Neural crest cell (in vitro differentiated cells): ENCODE measurements at regions not wholly inside any gene's neighbourhood (a gene's known extent, or its start where the extent isn't known, plus 50 kb on each side); places are given as distances from the start of the nearest gene placed in this dataset.
"Not testable (repeated sequence)": the region's sequence is repeated elsewhere in the genome, so short reads cannot be mapped to it uniquely, and the experiment has no call there.

ENCODE experiments used
- DNase-seq: peaks from one replicate; pipeline ENCODE4 v3.0.0; 2021; ENCODE audit warnings: low read depth, mixed read lengths, low spot score
- H3K27ac Mint-ChIP-seq: one replicate; pipeline ENCODE4 v1.8.0; 2021; ENCODE audit warnings: mild to moderate bottlenecking, mixed read lengths; ENCODE audit not compliant: unreplicated experiment
- H3K27me3 Mint-ChIP-seq: 2 replicates; pipeline ENCODE4 v1.8.0; 2021; ENCODE audit warnings: low read depth, mild to moderate bottlenecking, mixed read lengths
- H3K36me3 Mint-ChIP-seq: 2 replicates; pipeline ENCODE4 v1.8.0; 2021; ENCODE audit warnings: low read depth, mild to moderate bottlenecking, mixed read lengths
- H3K4me1 Mint-ChIP-seq: 2 replicates; pipeline ENCODE4 v1.8.0; 2021; ENCODE audit warnings: mixed read lengths
- H3K4me3 Mint-ChIP-seq: one replicate; pipeline ENCODE4 v1.8.0; 2021; ENCODE audit warnings: mild to moderate bottlenecking, mixed read lengths
- H3K9me3 Mint-ChIP-seq: 2 replicates; pipeline ENCODE4 v1.8.0; 2021; ENCODE audit warnings: mixed read lengths
- CTCF ChIP-seq: fragments of 200-600 bp; sonication (generic); conservative IDR thresholded peaks from 2 replicates; pipeline ENCODE4 v1.5.0; 2021; ENCODE audit warnings: antibody characterized with exemption, mild to moderate bottlenecking

- peaks cover 13% of the 10 kb centered on the region for H3K4me1 Mint-ChIP-seq
- not testable (repeated sequence) for H3K36me3 Mint-ChIP-seq, H3K27ac Mint-ChIP-seq, H3K27me3 Mint-ChIP-seq, H3K4me3 Mint-ChIP-seq, H3K9me3 Mint-ChIP-seq
- DNase-seq = peak; percentile 70
- peak; percentile 70 for TF ChIP-seq CTCF
Observed at GRCh38 chr15:77875066-77875721, 202.3 kb downstream of the TBC1D2B start.

- peaks cover 13% of the 10 kb centered on the region for H3K4me1 Mint-ChIP-seq
- H3K4me3 Mint-ChIP-seq = no peak overlapping the region
Observed at GRCh38 chr15:77874063-77874462, 203.4 kb downstream of the TBC1D2B start.

DNA sequence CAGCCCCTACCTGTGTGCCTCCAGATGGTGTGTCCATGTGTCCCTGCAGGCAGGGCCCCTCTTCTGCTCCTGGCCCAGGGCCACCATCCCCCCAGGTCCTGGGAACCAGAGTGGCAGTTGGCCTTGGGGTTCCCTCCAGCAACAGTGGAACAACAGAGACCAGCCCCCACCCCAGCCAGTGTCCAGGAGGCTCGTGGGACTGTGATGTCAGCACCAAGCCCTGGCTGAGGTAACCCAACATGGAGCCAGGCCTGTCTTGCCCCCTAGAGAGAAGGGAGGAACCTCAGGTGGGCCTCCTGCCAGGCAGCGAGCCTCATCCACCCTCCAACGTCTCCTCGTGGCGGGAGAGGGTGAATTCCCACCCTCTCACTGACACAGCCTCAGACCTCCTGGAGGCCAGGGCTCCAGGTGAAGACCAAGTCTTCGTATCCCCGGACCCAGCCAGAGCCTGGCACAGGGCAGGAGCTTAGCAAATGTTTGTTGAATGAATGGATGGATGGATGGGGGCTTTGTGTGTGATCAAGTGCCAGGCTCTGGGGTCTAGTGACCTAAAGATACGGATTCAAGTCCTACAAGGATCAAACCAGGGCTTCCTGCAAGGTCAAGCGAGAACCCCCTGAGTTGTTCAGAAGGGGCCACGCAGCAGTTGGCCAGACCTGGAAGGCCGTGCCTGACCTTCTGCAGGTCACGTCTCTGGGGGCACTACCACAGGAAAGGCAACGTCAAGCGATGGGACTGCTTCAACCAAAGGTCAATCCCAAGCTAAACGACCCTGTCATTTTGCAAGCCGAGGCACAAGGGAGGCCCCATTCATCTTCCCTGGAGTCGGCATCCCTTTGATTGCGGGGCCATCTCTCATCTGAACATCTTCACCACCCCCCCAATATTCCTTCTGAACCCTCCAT is 204.7 kb downstream of the TBC1D2B start:
- not testable (repeated sequence) for DNase-seq, H3K4me3 Mint-ChIP-seq, H3K36me3 Mint-ChIP-seq, H3K27me3 Mint-ChIP-seq, H3K9me3 Mint-ChIP-seq, H3K27ac Mint-ChIP-seq
- H3K4me1 Mint-ChIP-seq = peaks cover 13% of the 10 kb centered on the region

More at GRCh38 chr15:77874063-77874462, 203.4 kb downstream of the TBC1D2B start:
- DNase-seq = no peak
- TF ChIP-seq CTCF = no peak
- Mint-ChIP-seq H3K36me3 (no peaks in the 10 kb centered on the region), H3K27me3 (no peaks in the 10 kb centered on the region), H3K9me3 (no peaks in the 10 kb centered on the region), H3K27ac (no peak overlapping the region)

- H3K27me3 Mint-ChIP-seq = no peaks in the 10 kb centered on the region
- no peaks in the 10 kb centered on the region for H3K36me3 Mint-ChIP-seq
- DNase-seq = no peak
- H3K4me3 Mint-ChIP-seq = no peak overlapping the region
- peak; percentile 15 for TF ChIP-seq CTCF
- no peaks in the 10 kb centered on the region for H3K9me3 Mint-ChIP-seq
- H3K4me1 Mint-ChIP-seq = peaks cover 13% of the 10 kb centered on the region
- no peak overlapping the region for H3K27ac Mint-ChIP-seq
Observed at GRCh38 chr15:77871852-77872371, 205.6 kb downstream of the TBC1D2B start.

- Mint-ChIP-seq H3K36me3 (no peaks in the 10 kb centered on the region), H3K9me3 (no peaks in the 10 kb centered on the region), H3K27ac (no peak overlapping the region), H3K4me3 (no peak overlapping the region), H3K4me1 (peaks cover 13% of the 10 kb centered on the region), H3K27me3 (no peaks in the 10 kb centered on the region)
- DNase-seq = peak; percentile 79
- peak; percentile 76 for TF ChIP-seq CTCF
Observed at GRCh38 chr15:77870195-77871065, 207.1 kb downstream of the TBC1D2B start.
